Stimulated activated CD4-positive, alpha-beta T cell treated with anti-CD3 and anti-CD28 coated beads, TNF-alpha, amount 100 ng/mL, for 48 hours (primary cell): ENCODE measurements at regions not wholly inside any gene's neighbourhood (a gene's known extent, or its start where the extent isn't known, plus 50 kb on each side); places are given as distances from the start of the nearest gene placed in this dataset.

ENCODE experiments used
- DNase-seq, 3 donors: peaks; one replicate each; pipeline ENCODE4 v3.0.0-alpha.2; 2020; ENCODE audit warnings: low read depth in 3 of 3

- no peak for DNase-seq
Observed at GRCh38 chrX:124524852-124525251, 178.5 kb downstream of the SH2D1A start.

GRCh38 chrX:124529786-124530185 is 183.4 kb downstream of the SH2D1A start:
- no peak for DNase-seq

GRCh38 chrX:124530803-124531202 is 184.4 kb downstream of the SH2D1A start:
- no peak for DNase-seq

- DNase-seq, result no peak
Observed at GRCh38 chrX:124534536-124534935, 188.2 kb downstream of the SH2D1A start.

GRCh38 chrX:124540474-124540873 is 194.1 kb downstream of the SH2D1A start:
- DNase-seq, result no peak

GRCh38 chrX:124548571-124548970 is 202.2 kb downstream of the SH2D1A start:
- DNase-seq, result no peak

- no peak for DNase-seq
Observed at GRCh38 chrX:124555036-124555595, 208.8 kb downstream of the SH2D1A start.

- DNase-seq, result no peak
Observed at GRCh38 chrX:124557976-124558375, 211.6 kb downstream of the SH2D1A start.

GRCh38 chrX:124573468-124573867 is 227.1 kb downstream of the SH2D1A start:
- no peak for DNase-seq

GRCh38 chrX:124592744-124593143 is 246.4 kb downstream of the SH2D1A start:
- DNase-seq, result no peak

GRCh38 chrX:124594017-124594651 is 247.8 kb downstream of the SH2D1A start:
- DNase-seq, result no peak

GRCh38 chrX:124605511-124605910 is 259.1 kb downstream of the SH2D1A start:
- no peak for DNase-seq

- DNase-seq, result no peak
Observed at GRCh38 chrX:124606724-124607123, 260.4 kb downstream of the SH2D1A start.

- DNase-seq, result no peak
Observed at GRCh38 chrX:124619710-124620109, 273.3 kb downstream of the SH2D1A start.

GRCh38 chrX:124634363-124634762 is 288.0 kb downstream of the SH2D1A start:
- DNase-seq, result no peak

- DNase-seq, result no peak
Observed at GRCh38 chrX:124641737-124642491, 295.6 kb downstream of the SH2D1A start.

GRCh38 chrX:124646403-124646802 is 300.0 kb downstream of the SH2D1A start:
- DNase-seq, result no peak

GRCh38 chrX:124651031-124651430 is 304.7 kb downstream of the SH2D1A start:
- DNase-seq, result no peak

GRCh38 chrX:124665621-124666400 is 319.4 kb downstream of the SH2D1A start:
- no peak for DNase-seq

- no peak for DNase-seq
Observed at GRCh38 chrX:124679199-124679598, 332.8 kb downstream of the SH2D1A start.

GRCh38 chrX:124680287-124680686 is 333.9 kb downstream of the SH2D1A start:
- DNase-seq, result no peak

- DNase-seq, result no peak
Observed at GRCh38 chrX:124690495-124690894, 344.1 kb downstream of the SH2D1A start.
